Retinal pigment epithelial cell (primary cell): ENCODE measurements at regions not wholly inside any gene's neighbourhood (a gene's known extent, or its start where the extent isn't known, plus 50 kb on each side); places are given as distances from the start of the nearest gene placed in this dataset.

ENCODE experiments used
- DNase-seq: peaks from one replicate; pipeline ENCODE4 v3.0.0-alpha.2; 2010; ENCODE audit warnings: low read depth
- H3K4me3 ChIP-seq: 2 replicates; pipeline ENCODE4 v1.5.1; 2011; ENCODE audit warnings: mild to moderate bottlenecking, low read length, control low read depth, moderate library complexity
- TF ChIP-seq, protein P1 (sequence below): conservative IDR thresholded peaks from 2 replicates; pipeline ENCODE4 v1.5.1; 2011; ENCODE audit warnings: low read depth, low read length, control low read depth, inconsistent platforms

DNA sequence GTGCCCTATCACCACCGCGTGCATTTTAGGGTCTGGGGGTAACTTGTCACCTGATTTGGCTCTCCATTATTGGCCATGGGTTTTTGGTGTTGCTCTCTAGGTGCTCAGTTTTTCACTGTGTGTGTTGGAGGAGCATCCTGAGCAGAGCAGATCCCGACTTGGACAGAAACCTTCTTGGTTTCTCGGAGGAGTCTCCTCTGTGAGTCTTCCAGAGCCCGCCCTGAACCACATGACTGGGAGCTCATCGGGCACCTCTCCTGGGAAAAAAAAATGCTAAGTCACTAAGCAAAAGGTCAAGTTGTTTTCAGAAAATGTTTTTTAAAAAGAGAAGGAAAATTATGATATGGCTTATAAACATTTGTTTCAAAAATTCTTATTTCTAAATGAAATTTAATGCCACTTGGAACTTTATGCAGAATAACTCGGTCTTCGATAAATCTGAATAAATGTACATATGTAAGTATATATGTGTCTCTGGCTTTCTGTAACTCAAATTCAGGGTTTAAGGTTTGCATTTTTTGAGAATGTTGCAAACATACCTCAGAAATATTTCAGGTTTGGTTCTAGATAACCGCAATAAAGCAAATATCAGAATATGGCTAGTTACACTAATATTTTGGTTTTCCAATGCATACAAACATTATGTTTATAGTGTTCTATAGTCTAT, 255.2 kb downstream of the AUH start:
- TF ChIP-seq, protein P1, sequence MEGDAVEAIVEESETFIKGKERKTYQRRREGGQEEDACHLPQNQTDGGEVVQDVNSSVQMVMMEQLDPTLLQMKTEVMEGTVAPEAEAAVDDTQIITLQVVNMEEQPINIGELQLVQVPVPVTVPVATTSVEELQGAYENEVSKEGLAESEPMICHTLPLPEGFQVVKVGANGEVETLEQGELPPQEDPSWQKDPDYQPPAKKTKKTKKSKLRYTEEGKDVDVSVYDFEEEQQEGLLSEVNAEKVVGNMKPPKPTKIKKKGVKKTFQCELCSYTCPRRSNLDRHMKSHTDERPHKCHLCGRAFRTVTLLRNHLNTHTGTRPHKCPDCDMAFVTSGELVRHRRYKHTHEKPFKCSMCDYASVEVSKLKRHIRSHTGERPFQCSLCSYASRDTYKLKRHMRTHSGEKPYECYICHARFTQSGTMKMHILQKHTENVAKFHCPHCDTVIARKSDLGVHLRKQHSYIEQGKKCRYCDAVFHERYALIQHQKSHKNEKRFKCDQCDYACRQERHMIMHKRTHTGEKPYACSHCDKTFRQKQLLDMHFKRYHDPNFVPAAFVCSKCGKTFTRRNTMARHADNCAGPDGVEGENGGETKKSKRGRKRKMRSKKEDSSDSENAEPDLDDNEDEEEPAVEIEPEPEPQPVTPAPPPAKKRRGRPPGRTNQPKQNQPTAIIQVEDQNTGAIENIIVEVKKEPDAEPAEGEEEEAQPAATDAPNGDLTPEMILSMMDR = no peak
- DNase-seq = no peak
- H3K4me3 ChIP-seq = no peak overlapping the region

DNA sequence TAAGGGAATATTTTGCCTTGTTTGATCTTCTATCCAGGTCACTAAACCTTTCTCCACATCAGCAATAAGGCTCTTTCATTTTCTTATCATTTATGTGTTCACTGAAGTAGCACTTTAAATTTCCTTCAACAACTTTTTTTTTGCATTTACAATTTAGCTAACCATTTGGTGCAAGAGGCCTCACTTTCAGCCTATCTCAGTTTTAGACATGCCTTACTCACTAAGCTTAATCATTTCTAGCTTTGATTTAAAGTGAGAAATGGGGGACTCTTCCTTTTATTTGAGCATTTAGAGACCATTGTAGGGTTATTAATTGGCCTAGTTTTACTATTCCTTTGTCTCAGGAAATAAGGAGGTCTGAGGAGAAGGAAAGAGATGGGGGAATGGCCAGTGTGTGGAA, 250.5 kb downstream of the AUH start:
- no peak overlapping the region for H3K4me3 ChIP-seq
- DNase-seq = no peak

DNA sequence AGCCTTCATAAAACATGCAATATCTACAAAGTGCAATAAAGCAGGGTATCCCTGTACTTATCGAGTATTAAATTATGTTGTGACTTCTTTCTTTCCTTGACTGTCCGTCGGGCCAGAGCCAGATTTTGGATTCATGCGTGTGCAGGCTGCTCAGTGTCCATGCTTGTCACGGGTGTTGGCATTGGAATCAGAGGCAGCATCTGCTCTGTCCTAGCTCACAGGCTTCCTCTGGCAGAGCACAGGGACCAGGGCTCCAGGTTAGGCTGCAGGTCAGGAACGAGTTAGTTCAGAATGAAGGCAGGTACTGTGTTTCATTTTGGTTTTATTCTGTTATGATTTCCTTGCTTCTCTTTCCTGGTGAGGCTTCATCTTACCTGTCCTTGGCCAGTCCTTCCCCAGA, 249.8 kb downstream of the AUH start:
- DNase-seq = no peak
- H3K4me3 ChIP-seq = no peak overlapping the region
- TF ChIP-seq, protein P1 = no peak

More for the DNA sequence above, 250.5 kb downstream of the AUH start:
- TF ChIP-seq, protein P1 = no peak

DNA sequence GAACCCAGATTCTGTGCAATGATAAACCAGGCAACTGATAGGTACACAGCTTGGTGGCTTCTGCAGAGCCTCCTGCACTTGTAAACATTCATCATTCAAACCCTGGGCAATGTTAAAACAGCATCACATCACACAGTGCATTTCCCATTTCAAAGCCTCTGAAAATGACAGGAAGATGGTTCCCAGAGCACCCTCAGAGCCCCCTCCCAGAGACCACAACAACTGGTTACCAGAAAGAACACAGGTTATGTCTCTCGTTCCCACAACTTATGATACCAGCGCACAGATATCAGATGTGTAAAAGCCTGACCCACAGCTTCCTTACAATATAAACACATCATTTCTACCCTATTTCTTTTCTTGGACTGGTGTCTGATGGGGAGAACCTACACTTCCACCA, 248.7 kb downstream of the AUH start:
- TF ChIP-seq, protein P1 = no peak
- no peak for DNase-seq
- no peak overlapping the region for H3K4me3 ChIP-seq

DNA sequence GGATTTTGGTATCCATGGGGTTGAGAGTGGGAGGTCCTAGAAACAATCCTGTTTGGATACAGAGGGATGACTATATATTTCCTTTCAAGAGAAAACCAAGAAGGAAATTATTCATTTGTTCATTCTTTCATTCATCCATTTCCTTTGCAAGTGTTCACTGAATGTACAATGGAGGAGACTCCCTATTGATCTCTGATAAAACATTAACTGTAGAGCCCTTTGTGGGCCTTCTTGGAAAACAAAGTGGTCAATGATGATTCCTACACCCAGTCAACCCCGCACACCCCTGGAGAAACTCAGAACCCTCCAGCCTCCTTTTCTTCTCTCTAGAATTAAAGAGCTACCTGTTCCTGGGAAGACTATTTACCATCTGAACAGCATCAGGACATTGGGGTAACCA, 247.3 kb downstream of the AUH start:
- DNase-seq = no peak
- no peak overlapping the region for H3K4me3 ChIP-seq
- TF ChIP-seq, protein P1 = no peak

DNA sequence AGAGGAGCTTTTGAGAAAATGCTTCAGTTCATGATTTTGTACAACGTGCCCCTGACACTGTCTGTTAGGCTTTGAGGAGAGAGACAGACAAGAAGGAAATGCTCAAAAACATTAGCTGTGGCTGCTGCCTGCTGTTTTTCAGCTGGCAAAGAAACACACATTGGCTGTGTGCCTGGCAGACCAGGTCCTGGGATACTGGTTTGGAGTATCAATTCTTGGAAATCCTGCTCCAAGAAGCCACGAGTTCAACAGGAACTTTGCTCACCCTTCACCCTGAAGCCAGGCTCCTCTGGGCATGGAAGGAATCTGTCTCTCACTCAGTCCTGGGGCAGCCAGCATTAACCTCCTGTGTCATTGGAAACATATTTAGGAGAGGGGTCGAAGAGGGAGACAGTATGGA, 245.5 kb downstream of the AUH start:
- H3K4me3 ChIP-seq = no peak overlapping the region
- no peak for DNase-seq
- TF ChIP-seq, protein P1 = no peak

DNA sequence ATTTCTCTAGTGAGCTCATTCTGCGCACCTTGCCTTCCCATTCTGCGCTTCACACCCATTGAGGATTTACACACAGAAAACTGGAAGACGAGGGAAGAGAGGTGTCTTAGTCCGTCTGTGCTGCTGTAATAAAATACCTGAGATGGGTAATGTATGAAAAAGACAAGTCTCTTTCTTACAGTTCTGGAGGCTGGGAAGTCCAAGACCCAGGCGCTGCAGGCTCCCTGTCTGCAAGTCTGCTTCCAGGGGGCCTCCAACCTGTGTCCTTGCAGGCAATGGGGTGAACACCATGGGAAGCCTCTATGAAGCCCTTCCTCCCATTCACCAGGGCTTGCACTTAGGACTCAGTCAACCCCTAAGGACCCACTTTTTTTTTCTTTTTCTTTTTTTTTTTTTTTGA, 245.0 kb downstream of the AUH start:
- TF ChIP-seq, protein P1 = no peak
- DNase-seq = no peak
- no peak overlapping the region for H3K4me3 ChIP-seq
